Adrenal gland (tissue), 9 donors: ENCODE measurements at regions not wholly inside any gene's neighbourhood (a gene's known extent, or its start where the extent isn't known, plus 50 kb on each side); places are given as distances from the start of the nearest gene placed in this dataset.

Experiments used
- DNase-seq, 7 donors: peaks; one replicate each; pipeline ENCODE4 v3.0.0-alpha.2; 2019 to 2020
- H3K27ac ChIP-seq, 5 donors: fragments of 200-600 bp; sonication (generic) in 4 of 5; 1 replicate in 3 of 5; 2 replicates in 2 of 5; pipeline versions ENCODE4 v1.5.1 to v1.8.0; 2016 to 2020; ENCODE audit warnings: mild to moderate bottlenecking in 1 of 5
- H3K27me3 ChIP-seq: fragments of 200-600 bp; 2 replicates; pipeline ENCODE4 v1.8.0; 2021
- H3K36me3 ChIP-seq, 2 donors: fragments of 200-600 bp; replicated peaks in 1 of 2; 1 replicate in 1 of 2; 2 replicates in 1 of 2; pipeline versions ENCODE4 v1.5.1 to v1.8.0; 2018 to 2022
- H3K4me1 ChIP-seq, 2 donors: fragments of 200-600 bp; replicated peaks in 1 of 2; 1 replicate in 1 of 2; 2 replicates in 1 of 2; pipeline versions ENCODE4 v1.5.1 to v1.8.0; 2018 to 2021
- H3K4me3 ChIP-seq, 4 donors: fragments of 200-600 bp; sonication (generic) in 3 of 4; one replicate each; pipeline ENCODE4 v1.5.1; 2016 to 2018
- H3K9me3 ChIP-seq, 3 donors: fragments of 200-600 bp; sonication (generic) in 1 of 3; replicated peaks in 1 of 3; 1 replicate in 2 of 3; 2 replicates in 1 of 3; pipeline versions ENCODE4 v1.5.1 to v1.8.0; 2016 to 2021
- POLR2A ChIP-seq, 2 donors: fragments of 450-650 bp; IDR thresholded peaks; one replicate each; pipeline ENCODE4 v1.6.1; 2017; ENCODE audit warnings: antibody characterized with exemption in 2 of 2, mild to moderate bottlenecking in 2 of 2, moderate library complexity in 1 of 2
- WGBS, 4 donors: extraction: QIAGEN DNeasy Blood & Tissue Kit in 2 of 4; methylation state at CpG; one replicate each; pipeline versions ENCODE4 v1.1.5 to v1.1.7; 2013 to 2017; 5-methylcytosine and 5-hydroxymethylcytosine counted together
- intact Hi-C, 2 donors: fragments of 100-400 bp; cut with DNase I; formaldehyde crosslinking; loops; one replicate each; pipeline versions ENCODE4 v1.14.1 to v1.15.0; 2022 to 2023
- TF ChIP-seq, protein P1 (sequence below), 6 experiments: fragments of 450-650 bp in 4 of 6; fragments of 200-600 bp in 2 of 6; sonication (generic) in 1 of 6; IDR thresholded peaks; 1 replicate in 5 of 6; 2 replicates in 1 of 6; pipeline versions ENCODE4 v1.5.1 to v1.8.0; 2016 to 2021; ENCODE audit warnings: antibody characterized with exemption in 6 of 6, mild to moderate bottlenecking in 2 of 6, moderate library complexity in 1 of 6
- donor health status: healthy with polysubstance abuse.
- donor health status: Bipolar disorder and iron deficiency.
- donor health status: DM: yes; HTN: yes; CAD: no.
- donor health status: DM: no; HTN: no; CAD: no.
- donor health status: DM: no; HTN: no; CAD: no.

DNA sequence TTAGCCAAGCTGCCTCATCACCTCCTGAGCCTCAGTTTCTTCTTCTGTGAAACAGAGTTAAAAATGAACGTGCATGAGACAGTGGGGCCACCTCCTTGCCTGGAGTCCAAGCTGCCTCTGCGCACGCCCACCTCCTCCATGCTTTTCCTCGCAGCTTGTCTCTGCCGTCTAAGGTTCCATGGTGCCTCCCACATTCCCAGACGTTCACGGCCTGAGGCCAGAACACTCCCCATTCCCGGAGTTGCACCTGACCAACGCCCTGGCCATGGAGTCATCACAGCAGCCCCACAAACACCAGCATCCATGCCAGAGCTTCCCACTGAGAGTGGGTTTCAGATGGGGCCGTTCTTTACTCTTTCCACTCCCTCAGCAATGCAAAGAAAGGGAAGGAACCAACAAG is 183.0 kb upstream of the FOXF1 start:
- Histone ChIP-seq H3K4me3 (no peak overlapping the region), H3K36me3 (no peaks in the 10 kb centered on the region), H3K27ac (no peak overlapping the region), H3K27me3 (no peaks in the 10 kb centered on the region), H3K4me1 (no peaks in the 10 kb centered on the region), H3K9me3 (no peaks in the 10 kb centered on the region)
- DNase-seq = no peak
- TF ChIP-seq, protein P1, sequence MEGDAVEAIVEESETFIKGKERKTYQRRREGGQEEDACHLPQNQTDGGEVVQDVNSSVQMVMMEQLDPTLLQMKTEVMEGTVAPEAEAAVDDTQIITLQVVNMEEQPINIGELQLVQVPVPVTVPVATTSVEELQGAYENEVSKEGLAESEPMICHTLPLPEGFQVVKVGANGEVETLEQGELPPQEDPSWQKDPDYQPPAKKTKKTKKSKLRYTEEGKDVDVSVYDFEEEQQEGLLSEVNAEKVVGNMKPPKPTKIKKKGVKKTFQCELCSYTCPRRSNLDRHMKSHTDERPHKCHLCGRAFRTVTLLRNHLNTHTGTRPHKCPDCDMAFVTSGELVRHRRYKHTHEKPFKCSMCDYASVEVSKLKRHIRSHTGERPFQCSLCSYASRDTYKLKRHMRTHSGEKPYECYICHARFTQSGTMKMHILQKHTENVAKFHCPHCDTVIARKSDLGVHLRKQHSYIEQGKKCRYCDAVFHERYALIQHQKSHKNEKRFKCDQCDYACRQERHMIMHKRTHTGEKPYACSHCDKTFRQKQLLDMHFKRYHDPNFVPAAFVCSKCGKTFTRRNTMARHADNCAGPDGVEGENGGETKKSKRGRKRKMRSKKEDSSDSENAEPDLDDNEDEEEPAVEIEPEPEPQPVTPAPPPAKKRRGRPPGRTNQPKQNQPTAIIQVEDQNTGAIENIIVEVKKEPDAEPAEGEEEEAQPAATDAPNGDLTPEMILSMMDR (IDR thresholded peaks at IDR 0.05) = no peak
- TF ChIP-seq POLR2A (IDR thresholded peaks at IDR 0.05) = no peak
- WGBS, 4 donors = 59 to 69% (median 66%) methylated on average over 9 to 10 of the region's 10 CpGs
- intact Hi-C loops = no loop called here

- no peaks in the 10 kb centered on the region for H3K4me1 ChIP-seq
- H3K27me3 ChIP-seq = peaks cover 19% of the 10 kb centered on the region
- no peaks in the 10 kb centered on the region for H3K36me3 ChIP-seq
- intact Hi-C loops = no loop called here
- H3K27ac ChIP-seq = no peak overlapping the region
- H3K9me3 ChIP-seq = no peaks in the 10 kb centered on the region
- no peak for TF ChIP-seq POLR2A (IDR thresholded peaks at IDR 0.05)
- TF ChIP-seq, protein P1 (IDR thresholded peaks at IDR 0.05) = no peak
- 42 to 49% (median 46%) methylated on average over 9 to 14 of the region's 14 CpGs for whole genome bisulfite sequencing, 4 donors
- no peak for DNase-seq
- H3K4me3 ChIP-seq = no peak overlapping the region
These were observed 179.4 kb upstream of the FOXF1 start for GRCh38 chr16:86330906-86331305.

- peaks cover 19% of the 10 kb centered on the region for H3K27me3 ChIP-seq
- no peak overlapping the region for H3K4me3 ChIP-seq
- H3K4me1 ChIP-seq = no peaks in the 10 kb centered on the region
- H3K9me3 ChIP-seq = no peaks in the 10 kb centered on the region
- intact Hi-C loops = no loop called here
- DNase-seq = no peak
- H3K27ac ChIP-seq = no peak overlapping the region
- H3K36me3 ChIP-seq = no peaks in the 10 kb centered on the region
- TF ChIP-seq, protein P1 (IDR thresholded peaks at IDR 0.05) = no peak
- TF ChIP-seq POLR2A (IDR thresholded peaks at IDR 0.05) = no peak
- 15 to 24% (median 19%) methylated on average over 7 of the region's 7 CpGs for WGBS, 4 donors
These were observed 176.2 kb upstream of the FOXF1 start for GRCh38 chr16:86334079-86334635.

GRCh38 chr16:86335266-86336172 is 174.8 kb upstream of the FOXF1 start:
- Histone ChIP-seq H3K4me3 (no peak overlapping the region), H3K9me3 (no peaks in the 10 kb centered on the region), H3K4me1 (no peaks in the 10 kb centered on the region), H3K27me3 (peaks cover 19% of the 10 kb centered on the region), H3K36me3 (no peaks in the 10 kb centered on the region), H3K27ac (no peak overlapping the region)
- 67 to 73% (median 71%) methylated on average over 23 to 24 of the region's 24 CpGs for WGBS, 4 donors
- DNase-seq = no peak
- TF ChIP-seq, protein P1 (IDR thresholded peaks at IDR 0.05) = no peak
- no peak for TF ChIP-seq POLR2A (IDR thresholded peaks at IDR 0.05)
- intact Hi-C loops = loop anchor here in 1 of 2 donors (5.0 kb wide), 1 partner anchor 182 kb away; no protein-coding TSS in a partner anchor
